Sigmoid colon (tissue), 6 donors: ENCODE measurements at regions not wholly inside any gene's neighbourhood (a gene's known extent, or its start where the extent isn't known, plus 50 kb on each side); places are given as distances from the start of the nearest gene placed in this dataset.

Experiments
- DNase-seq: peaks from one replicate; pipeline ENCODE4 v3.0.0-alpha.2; 2019
- H3K27ac ChIP-seq, 4 donors: fragments of 200-600 bp; sonication (generic); one replicate each; pipeline ENCODE4 v1.5.1; 2016 to 2019; ENCODE audit warnings: mild to moderate bottlenecking in 1 of 4
- H3K27me3 ChIP-seq, 3 donors: fragments of 200-600 bp; sonication (generic); one replicate each; pipeline ENCODE4 v1.5.1; 2019; ENCODE audit warnings: mild to moderate bottlenecking in 1 of 3
- H3K36me3 ChIP-seq, 4 donors: fragments of 200-600 bp; sonication (generic); one replicate each; pipeline ENCODE4 v1.5.1; 2016 to 2019
- H3K4me1 ChIP-seq, 4 donors: fragments of 200-600 bp; sonication (generic); one replicate each; pipeline ENCODE4 v1.5.1; 2017 to 2019
- H3K4me3 ChIP-seq, 4 donors: fragments of 200-600 bp; sonication (generic); one replicate each; pipeline ENCODE4 v1.5.1; 2017 to 2019; ENCODE audit warnings: mild to moderate bottlenecking in 2 of 4, moderate library complexity in 1 of 4
- H3K9me3 ChIP-seq, 4 donors: fragments of 200-600 bp in 3 of 4; sonication (generic) in 3 of 4; one replicate each; pipeline versions ENCODE4 v1.5.1 to v1.6.1; 2013 to 2019
- EP300 ChIP-seq, 4 donors: sonication (generic); formaldehyde crosslinking; IDR thresholded peaks; one replicate each; pipeline ENCODE4 v1.6.1; 2017; ENCODE audit warnings: antibody characterized with exemption in 4 of 4
- POLR2A ChIP-seq, 2 donors: fragments of 450-650 bp; IDR thresholded peaks; one replicate each; pipeline ENCODE4 v1.6.1; 2016; ENCODE audit warnings: antibody characterized with exemption in 2 of 2, mild to moderate bottlenecking in 2 of 2, moderate library complexity in 2 of 2
- POLR2AphosphoS5 ChIP-seq, 4 donors: sonication (generic); formaldehyde crosslinking; IDR thresholded peaks; one replicate each; pipeline ENCODE4 v1.6.1; 2017; ENCODE audit warnings: antibody characterized with exemption in 4 of 4
- WGBS, 2 donors: extraction: QIAGEN DNeasy Blood & Tissue Kit; methylation state at CpG; one replicate each; pipeline ENCODE4 v1.1.7; 2013; 5-methylcytosine and 5-hydroxymethylcytosine counted together
- intact Hi-C: fragments of 100-400 bp; cut with DNase I; formaldehyde crosslinking; loops from one replicate; pipeline ENCODE4 v1.15.1; 2023
- TF ChIP-seq, protein P1 (sequence below), 4 experiments: fragments of 450-650 bp in 3 of 4; fragments of 200-600 bp in 1 of 4; IDR thresholded peaks; one replicate each; pipeline ENCODE4 v1.5.1; 2016 to 2019; ENCODE audit warnings: antibody characterized with exemption in 4 of 4, mild to moderate bottlenecking in 3 of 4, moderate library complexity in 2 of 4
- donor health status: healthy with polysubstance abuse.
- donor health status: healthy.

DNA sequence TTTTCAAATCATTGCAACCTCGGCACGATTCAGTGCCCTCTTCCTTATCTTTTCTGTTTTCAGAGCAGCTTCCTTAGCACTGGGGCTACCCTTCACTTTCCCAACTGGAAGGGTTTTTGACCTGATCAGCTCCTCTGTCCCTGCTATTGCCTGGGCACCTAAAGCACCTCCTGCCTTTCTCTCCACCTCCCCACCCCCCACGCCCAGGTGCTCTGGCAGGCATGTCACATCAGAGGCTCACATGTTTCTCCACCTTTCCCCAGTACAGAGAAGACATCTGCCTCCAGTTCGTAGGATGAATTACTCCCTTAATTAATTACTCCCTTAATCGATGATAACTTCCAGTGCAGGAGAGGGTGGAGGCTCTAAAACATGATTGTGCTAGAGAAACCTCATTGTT is 88.7 kb upstream of the LCLAT1 start:
- intact Hi-C loops, result no loop called here
- TF ChIP-seq EP300 (IDR thresholded peaks at IDR 0.05) (no peak), POLR2A (IDR thresholded peaks at IDR 0.05) (no peak), POLR2AphosphoS5 (IDR thresholded peaks at IDR 0.05) (no peak)
- TF ChIP-seq, protein P1, sequence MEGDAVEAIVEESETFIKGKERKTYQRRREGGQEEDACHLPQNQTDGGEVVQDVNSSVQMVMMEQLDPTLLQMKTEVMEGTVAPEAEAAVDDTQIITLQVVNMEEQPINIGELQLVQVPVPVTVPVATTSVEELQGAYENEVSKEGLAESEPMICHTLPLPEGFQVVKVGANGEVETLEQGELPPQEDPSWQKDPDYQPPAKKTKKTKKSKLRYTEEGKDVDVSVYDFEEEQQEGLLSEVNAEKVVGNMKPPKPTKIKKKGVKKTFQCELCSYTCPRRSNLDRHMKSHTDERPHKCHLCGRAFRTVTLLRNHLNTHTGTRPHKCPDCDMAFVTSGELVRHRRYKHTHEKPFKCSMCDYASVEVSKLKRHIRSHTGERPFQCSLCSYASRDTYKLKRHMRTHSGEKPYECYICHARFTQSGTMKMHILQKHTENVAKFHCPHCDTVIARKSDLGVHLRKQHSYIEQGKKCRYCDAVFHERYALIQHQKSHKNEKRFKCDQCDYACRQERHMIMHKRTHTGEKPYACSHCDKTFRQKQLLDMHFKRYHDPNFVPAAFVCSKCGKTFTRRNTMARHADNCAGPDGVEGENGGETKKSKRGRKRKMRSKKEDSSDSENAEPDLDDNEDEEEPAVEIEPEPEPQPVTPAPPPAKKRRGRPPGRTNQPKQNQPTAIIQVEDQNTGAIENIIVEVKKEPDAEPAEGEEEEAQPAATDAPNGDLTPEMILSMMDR (IDR thresholded peaks at IDR 0.05), result no peak
- peak overlapping the region in 1 of 4 donors; percentile 88 for H3K27ac ChIP-seq
- no peak for DNase-seq
- no peaks in the 10 kb centered on the region for H3K9me3 ChIP-seq
- no peak overlapping the region for H3K4me3 ChIP-seq
- no peaks in the 10 kb centered on the region for H3K36me3 ChIP-seq
- peaks cover 0 to 43% (median 34%) of the 10 kb centered on the region in 4 donors for H3K4me1 ChIP-seq
- no peaks in the 10 kb centered on the region for H3K27me3 ChIP-seq
- WGBS, 2 donors, result 77 to 82% methylated on average over 5 of the region's 5 CpGs

DNA sequence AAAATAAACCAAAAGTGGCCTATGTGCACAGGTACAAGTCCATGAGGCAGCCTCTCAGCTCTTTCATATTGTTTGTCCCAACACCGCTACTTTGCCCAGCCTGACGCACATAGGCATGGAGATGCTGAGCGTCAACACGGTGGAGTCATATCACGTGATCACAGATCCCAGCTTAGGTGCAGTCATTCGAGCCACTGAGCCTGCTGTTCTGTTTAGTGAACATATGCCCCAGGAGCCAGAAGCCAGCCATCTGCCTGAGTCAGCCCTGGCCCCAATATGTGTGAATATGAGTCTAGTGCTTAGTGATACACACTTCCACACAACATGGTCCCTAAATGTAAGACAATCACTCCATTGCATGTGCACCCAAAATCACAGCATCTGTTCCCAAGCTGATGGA is 88.2 kb upstream of the LCLAT1 start:
- peaks cover 0 to 44% (median 34%) of the 10 kb centered on the region in 4 donors for H3K4me1 ChIP-seq
- TF ChIP-seq EP300 (IDR thresholded peaks at IDR 0.05) (no peak), POLR2A (IDR thresholded peaks at IDR 0.05) (no peak), POLR2AphosphoS5 (IDR thresholded peaks at IDR 0.05) (no peak)
- TF ChIP-seq, protein P1 (IDR thresholded peaks at IDR 0.05), result no peak
- no peaks in the 10 kb centered on the region for H3K36me3 ChIP-seq
- H3K4me3 ChIP-seq, result no peak overlapping the region
- 94 to 95% methylated on average over 6 of the region's 6 CpGs for WGBS, 2 donors
- intact Hi-C loops, result no loop called here
- no peaks in the 10 kb centered on the region for H3K27me3 ChIP-seq
- peak overlapping the region; percentile 74 to 88 (median 82) for H3K27ac ChIP-seq
- DNase-seq, result no peak
- no peaks in the 10 kb centered on the region for H3K9me3 ChIP-seq

DNA sequence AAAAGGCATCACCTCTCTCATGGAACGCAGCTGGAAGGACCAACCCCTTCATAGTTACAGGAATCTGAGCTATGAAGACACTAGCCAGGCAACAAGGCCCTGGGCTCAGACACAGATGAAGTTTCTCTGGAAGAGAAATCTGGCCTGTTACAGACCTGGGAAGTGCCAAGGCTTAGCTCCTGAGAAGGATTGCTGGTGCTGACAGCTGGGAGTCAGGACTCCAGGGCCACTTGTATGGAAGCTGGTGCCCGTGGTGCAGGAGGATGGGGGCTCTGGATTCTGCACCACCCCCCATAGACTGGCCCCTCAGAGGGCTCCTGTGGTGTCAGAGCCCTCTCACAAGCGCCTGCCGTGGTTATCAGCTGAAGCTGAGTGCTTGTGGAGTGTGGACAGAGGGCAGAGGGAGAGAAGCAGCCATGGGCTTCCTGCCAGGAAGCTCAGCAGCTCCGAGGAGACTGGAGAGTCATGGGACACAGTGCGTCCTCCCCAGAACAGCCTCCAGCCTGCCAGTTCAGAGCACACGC is 87.3 kb upstream of the LCLAT1 start:
- peaks cover 0 to 44% (median 34%) of the 10 kb centered on the region in 4 donors for H3K4me1 ChIP-seq
- WGBS, 2 donors, result 62 to 66% methylated on average over 7 of the region's 7 CpGs
- intact Hi-C loops, result loop anchor here (5.0 kb wide), 1 partner anchor 43 kb away; no protein-coding TSS in a partner anchor

DNA sequence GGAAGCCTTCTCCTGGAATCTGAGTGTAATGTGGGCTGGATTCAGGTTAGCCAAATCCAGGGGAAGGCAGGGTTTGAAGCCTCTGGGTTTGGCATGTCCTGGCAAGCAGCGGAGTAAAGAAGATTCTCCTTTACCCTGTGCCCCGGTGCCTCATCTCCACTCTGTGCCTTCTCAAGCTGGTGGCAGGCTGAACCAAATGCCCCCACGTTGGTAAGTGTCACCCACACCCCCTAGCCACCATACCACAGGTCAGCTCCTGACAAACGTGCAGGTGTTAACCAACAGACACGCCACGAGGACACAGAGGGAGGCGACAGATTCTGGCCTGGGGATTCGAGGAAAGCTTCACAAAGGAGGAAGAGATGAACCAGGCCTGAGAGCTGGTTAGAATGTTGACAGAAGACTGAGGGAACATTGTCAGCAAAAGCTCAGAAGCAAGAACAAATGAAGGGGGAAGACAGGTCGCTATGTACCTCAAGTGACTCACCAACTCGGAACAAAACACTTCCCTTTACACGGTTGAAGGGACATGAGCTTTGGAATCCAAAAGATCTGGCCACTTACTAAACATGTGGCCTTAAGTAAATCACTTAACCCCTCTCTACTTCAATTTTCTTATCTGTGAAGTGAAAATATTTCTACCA is 85.2 kb upstream of the LCLAT1 start:
- Histone ChIP-seq H3K4me3 (no peak overlapping the region), H3K27ac (peak overlapping the region in 3 of 4 donors; percentile 77 to 88 (median 87)), H3K36me3 (no peaks in the 10 kb centered on the region), H3K9me3 (no peaks in the 10 kb centered on the region), H3K4me1 (peaks cover 0 to 47% (median 37%) of the 10 kb centered on the region in 4 donors), H3K27me3 (no peaks in the 10 kb centered on the region)
- no peak for DNase-seq
- no peak for TF ChIP-seq EP300 (IDR thresholded peaks at IDR 0.05)
- TF ChIP-seq POLR2AphosphoS5 (IDR thresholded peaks at IDR 0.05), result no peak
- no peak for TF ChIP-seq POLR2A (IDR thresholded peaks at IDR 0.05)
- TF ChIP-seq, protein P1 (IDR thresholded peaks at IDR 0.05), result no peak
- intact Hi-C loops, result loop anchor here (5.0 kb wide), 1 partner anchor 40 kb away; no protein-coding TSS in a partner anchor
- WGBS, 2 donors, result 77% methylated on average over 11 of the region's 11 CpGs

More for the DNA sequence above, 87.3 kb upstream of the LCLAT1 start:
- no peaks in the 10 kb centered on the region for H3K9me3 ChIP-seq
- peak overlapping the region; percentile 74 to 88 (median 82) for H3K27ac ChIP-seq
- H3K27me3 ChIP-seq, result no peaks in the 10 kb centered on the region
- H3K4me3 ChIP-seq, result no peak overlapping the region
- no peaks in the 10 kb centered on the region for H3K36me3 ChIP-seq
- TF ChIP-seq, protein P1 (IDR thresholded peaks at IDR 0.05), result no peak
- TF ChIP-seq EP300 (IDR thresholded peaks at IDR 0.05) (peak in 2 of 4 donors; percentile 21 to 25), POLR2AphosphoS5 (IDR thresholded peaks at IDR 0.05) (peak; percentile 8 to 68 (median 56))
- DNase-seq, result peak; percentile 90
